ENCODE measurements at regions not wholly inside any gene's neighbourhood (a gene's known extent, or its start where the extent isn't known, plus 50 kb on each side); places are given as distances from the start of the nearest gene placed in this dataset.

DNA sequence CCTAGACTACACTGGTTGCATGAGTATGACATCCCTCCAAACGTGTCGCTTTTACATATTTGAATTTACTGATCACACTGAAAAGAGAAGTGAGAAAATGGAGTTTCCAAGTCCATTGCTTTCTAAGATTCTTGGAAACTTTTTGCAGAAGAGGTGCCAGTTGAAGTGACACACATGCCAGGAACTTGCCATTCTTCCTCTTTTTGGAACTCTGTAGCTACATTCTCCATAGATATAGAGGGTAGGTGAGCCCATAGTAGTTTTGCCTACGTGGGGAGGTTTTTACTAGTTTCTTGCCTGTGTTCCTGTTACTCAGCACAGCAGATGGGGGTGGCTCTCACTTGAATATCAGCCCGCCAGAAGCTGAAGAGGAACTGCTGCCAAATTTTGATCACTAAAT is 286.6 kb upstream of the NRP1 start:
- DNase-seq (ENCODE audit: low spot score), result no peak
- in situ Hi-C loops (cut with MboI; ENCODE audit: low pct_unique_long_range_greater_than_20kb, low sequenced_read_pairs, unreplicated experiment), result no loop called here

DNA sequence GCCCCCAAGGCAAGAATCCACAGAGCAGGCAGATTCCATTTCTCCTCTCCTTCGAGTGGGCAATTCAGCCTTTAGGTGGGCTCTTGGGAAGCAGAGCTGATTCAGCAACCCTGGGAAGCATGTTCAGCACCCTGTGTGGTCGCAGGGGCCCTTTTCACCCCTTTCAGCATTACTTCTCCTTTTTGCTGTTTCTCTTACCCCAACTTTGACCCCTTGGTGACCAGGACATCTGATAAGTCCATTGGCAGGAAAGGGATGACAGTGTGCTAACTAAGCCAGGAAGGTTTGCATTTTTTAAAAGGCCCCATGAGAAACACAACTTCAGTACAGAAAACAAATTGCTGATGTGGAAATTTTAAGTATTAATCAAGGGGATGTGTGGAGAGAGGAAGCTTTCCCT is 283.7 kb upstream of the NRP1 start:
- in situ Hi-C loops (cut with MboI; ENCODE audit: low pct_unique_long_range_greater_than_20kb, low sequenced_read_pairs, unreplicated experiment), result no loop called here
- no peak for DNase-seq (ENCODE audit: low spot score)
- TF ChIP-seq, protein P1, sequence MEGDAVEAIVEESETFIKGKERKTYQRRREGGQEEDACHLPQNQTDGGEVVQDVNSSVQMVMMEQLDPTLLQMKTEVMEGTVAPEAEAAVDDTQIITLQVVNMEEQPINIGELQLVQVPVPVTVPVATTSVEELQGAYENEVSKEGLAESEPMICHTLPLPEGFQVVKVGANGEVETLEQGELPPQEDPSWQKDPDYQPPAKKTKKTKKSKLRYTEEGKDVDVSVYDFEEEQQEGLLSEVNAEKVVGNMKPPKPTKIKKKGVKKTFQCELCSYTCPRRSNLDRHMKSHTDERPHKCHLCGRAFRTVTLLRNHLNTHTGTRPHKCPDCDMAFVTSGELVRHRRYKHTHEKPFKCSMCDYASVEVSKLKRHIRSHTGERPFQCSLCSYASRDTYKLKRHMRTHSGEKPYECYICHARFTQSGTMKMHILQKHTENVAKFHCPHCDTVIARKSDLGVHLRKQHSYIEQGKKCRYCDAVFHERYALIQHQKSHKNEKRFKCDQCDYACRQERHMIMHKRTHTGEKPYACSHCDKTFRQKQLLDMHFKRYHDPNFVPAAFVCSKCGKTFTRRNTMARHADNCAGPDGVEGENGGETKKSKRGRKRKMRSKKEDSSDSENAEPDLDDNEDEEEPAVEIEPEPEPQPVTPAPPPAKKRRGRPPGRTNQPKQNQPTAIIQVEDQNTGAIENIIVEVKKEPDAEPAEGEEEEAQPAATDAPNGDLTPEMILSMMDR (IDR thresholded peaks at IDR 0.05; ENCODE audit: extremely low read depth, insufficient read depth, missing control alignments), result no peak

More for the DNA sequence above, 286.6 kb upstream of the NRP1 start:
- TF ChIP-seq, protein P1 (IDR thresholded peaks at IDR 0.05; ENCODE audit: extremely low read depth, insufficient read depth, missing control alignments), result no peak

DNA sequence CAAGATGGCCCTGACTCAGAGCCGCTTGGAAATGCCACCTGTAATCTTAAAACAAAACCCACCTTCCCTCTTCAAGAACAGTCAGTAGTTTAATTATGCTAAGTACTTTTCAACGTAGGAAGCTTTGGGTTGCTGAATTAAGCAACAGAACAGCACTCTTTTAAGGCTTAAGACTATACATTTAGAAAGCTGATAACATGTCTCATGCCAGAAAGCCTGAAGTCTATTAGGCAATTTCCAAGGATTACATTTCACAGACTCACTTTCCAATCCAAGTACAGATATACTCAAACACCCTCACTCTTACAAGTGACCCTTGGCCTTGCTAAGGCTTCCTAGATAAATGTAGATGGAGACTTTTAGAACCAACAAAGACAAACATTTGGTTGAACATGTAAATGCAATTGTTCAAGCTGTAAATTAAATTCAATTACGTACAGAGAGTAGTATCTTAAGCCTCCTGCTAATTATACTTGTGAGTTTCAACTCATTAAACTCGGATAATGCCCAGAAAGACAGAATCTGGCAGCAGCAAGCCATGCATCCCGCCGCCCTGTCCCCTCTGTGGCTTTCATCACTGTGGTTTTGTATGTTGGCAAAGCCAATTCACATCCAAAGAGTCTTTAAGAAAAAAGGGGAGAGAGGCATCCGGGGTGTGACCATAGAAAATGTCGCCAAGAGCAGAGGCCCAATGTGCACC is 283.1 kb upstream of the NRP1 start:
- in situ Hi-C loops (cut with MboI; ENCODE audit: low pct_unique_long_range_greater_than_20kb, low sequenced_read_pairs, unreplicated experiment), result no loop called here
- TF ChIP-seq, protein P1 (IDR thresholded peaks at IDR 0.05; ENCODE audit: extremely low read depth, insufficient read depth, missing control alignments), result no peak

DNA sequence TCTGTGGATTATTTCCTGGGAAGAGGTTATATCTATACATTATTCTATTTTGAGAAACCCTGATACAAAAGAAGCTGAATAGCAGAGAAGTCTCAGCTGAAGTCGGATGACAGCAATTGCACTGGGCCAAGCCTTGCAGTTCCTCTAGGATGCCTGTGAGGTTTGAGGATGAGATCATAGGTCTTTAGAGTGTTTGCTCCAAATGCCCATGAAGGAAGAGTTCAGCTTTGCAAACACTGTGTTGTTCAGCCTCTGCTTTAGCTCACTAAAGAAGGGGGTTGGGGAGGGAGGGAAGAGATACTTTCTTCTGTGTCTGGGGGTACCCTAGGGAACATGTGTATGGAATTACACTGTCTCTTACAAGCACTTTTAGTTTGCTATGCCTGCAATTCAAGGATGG is 282.5 kb upstream of the NRP1 start:
- no peak for DNase-seq (ENCODE audit: low spot score)
- TF ChIP-seq, protein P1 (IDR thresholded peaks at IDR 0.05; ENCODE audit: extremely low read depth, insufficient read depth, missing control alignments), result no peak
- in situ Hi-C loops (cut with MboI; ENCODE audit: low pct_unique_long_range_greater_than_20kb, low sequenced_read_pairs, unreplicated experiment), result no loop called here

More for the DNA sequence above, 283.1 kb upstream of the NRP1 start:
- no peak for DNase-seq (ENCODE audit: low spot score)

DNA sequence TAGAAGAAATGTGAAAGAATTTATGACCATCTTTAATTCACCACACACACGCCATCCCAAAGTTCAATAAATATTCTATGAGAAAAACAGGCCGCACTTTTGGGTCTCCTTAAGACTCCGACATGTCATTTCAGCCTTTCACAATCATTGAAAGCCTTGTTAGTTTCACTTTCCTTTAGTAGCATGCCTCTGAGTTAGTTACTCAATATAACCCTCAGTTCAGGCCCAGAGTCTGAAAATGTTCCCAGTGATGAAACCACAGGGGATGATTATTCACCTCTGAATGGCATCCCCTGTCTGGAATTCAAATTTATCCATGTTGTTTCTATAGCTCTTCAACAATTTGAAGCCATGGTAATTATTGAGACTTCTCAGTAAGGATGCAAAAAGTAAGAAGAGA is 278.1 kb upstream of the NRP1 start:
- in situ Hi-C loops (cut with MboI; ENCODE audit: low pct_unique_long_range_greater_than_20kb, low sequenced_read_pairs, unreplicated experiment), result no loop called here
- no peak for DNase-seq (ENCODE audit: low spot score)
- TF ChIP-seq, protein P1 (IDR thresholded peaks at IDR 0.05; ENCODE audit: extremely low read depth, insufficient read depth, missing control alignments), result no peak

DNA sequence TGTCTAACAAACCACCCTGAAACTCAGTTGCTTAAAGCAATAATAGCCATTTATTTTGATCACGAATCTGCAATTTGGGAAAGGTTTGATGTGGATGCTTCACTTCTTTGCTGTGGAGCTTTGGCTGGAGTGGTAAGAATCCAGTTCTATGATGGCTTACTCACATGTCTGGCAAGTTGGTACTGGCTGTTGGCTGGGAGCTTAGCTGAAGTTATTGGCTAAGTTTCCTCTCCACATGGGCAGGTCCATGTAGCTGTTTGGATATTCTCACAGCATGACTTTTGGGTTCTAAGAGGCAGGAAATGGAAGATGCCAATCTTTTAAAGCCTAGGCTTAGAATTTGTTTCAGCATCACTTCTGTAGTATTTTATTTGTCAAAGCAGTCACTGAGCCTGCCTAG is 277.6 kb upstream of the NRP1 start:
- TF ChIP-seq, protein P1 (IDR thresholded peaks at IDR 0.05; ENCODE audit: extremely low read depth, insufficient read depth, missing control alignments), result no peak
- in situ Hi-C loops (cut with MboI; ENCODE audit: low pct_unique_long_range_greater_than_20kb, low sequenced_read_pairs, unreplicated experiment), result no loop called here
- DNase-seq (ENCODE audit: low spot score), result no peak
